ENCODE measurements at regions not wholly inside any gene's neighbourhood (a gene's known extent, or its start where the extent isn't known, plus 50 kb on each side); places are given as distances from the start of the nearest gene placed in this dataset.

GRCh38 chr10:28250782-28251181 is 52.1 kb downstream of the MPP7 start:
- peak; percentile 63 for DNase-seq

GRCh38 chr10:28250358-28250757 is 52.5 kb downstream of the MPP7 start:
- no peak for DNase-seq

GRCh38 chr10:28249512-28249911 is 53.4 kb downstream of the MPP7 start:
- no peak for DNase-seq

- DNase-seq: peak; percentile 24
Observed at GRCh38 chr10:28248092-28248491, 54.8 kb downstream of the MPP7 start.

- no peak for DNase-seq
Observed at GRCh38 chr10:28246023-28246422, 56.8 kb downstream of the MPP7 start.

- no peak for DNase-seq
Observed at GRCh38 chr10:28243923-28244322, 58.9 kb downstream of the MPP7 start.

GRCh38 chr10:28242555-28243204 is 60.2 kb downstream of the MPP7 start:
- no peak for DNase-seq

- DNase-seq: peak; percentile 90
Observed at GRCh38 chr10:28241741-28242399, 61.0 kb downstream of the MPP7 start.

- no peak for DNase-seq
Observed at GRCh38 chr10:28240400-28240799, 62.5 kb downstream of the MPP7 start.

GRCh38 chr10:28236591-28236990 is 66.3 kb downstream of the MPP7 start:
- DNase-seq: no peak

GRCh38 chr10:28220811-28221210 is 82.1 kb downstream of the MPP7 start:
- no peak for DNase-seq

GRCh38 chr10:28219251-28219650 is 83.6 kb downstream of the MPP7 start:
- DNase-seq: no peak

- peak; percentile 32 for DNase-seq
Observed at GRCh38 chr10:28217848-28218247, 85.0 kb downstream of the MPP7 start.

GRCh38 chr10:28215930-28216329 is 86.9 kb downstream of the MPP7 start:
- DNase-seq: no peak

- DNase-seq: no peak
Observed at GRCh38 chr10:28214219-28214618, 88.6 kb downstream of the MPP7 start.

GRCh38 chr10:28211759-28212158 is 91.1 kb downstream of the MPP7 start:
- DNase-seq: no peak

GRCh38 chr10:28207799-28208198 is 95.1 kb downstream of the MPP7 start:
- no peak for DNase-seq

GRCh38 chr10:28202941-28203352 is 99.9 kb downstream of the MPP7 start:
- DNase-seq: no peak

- no peak for DNase-seq
Observed at GRCh38 chr10:28201410-28202400, 101.2 kb downstream of the MPP7 start.

GRCh38 chr10:28200775-28201174 is 102.1 kb downstream of the MPP7 start:
- no peak for DNase-seq

GRCh38 chr10:28199941-28200340 is 102.9 kb downstream of the MPP7 start:
- no peak for DNase-seq

- DNase-seq: no peak
Observed at GRCh38 chr10:28190196-28190595, 112.7 kb downstream of the MPP7 start.

- DNase-seq: no peak
Observed at GRCh38 chr10:28188526-28188925, 114.3 kb downstream of the MPP7 start.
